HEK293T (cell line): ENCODE measurements at regions not wholly inside any gene's neighbourhood (a gene's known extent, or its start where the extent isn't known, plus 50 kb on each side); places are given as distances from the start of the nearest gene placed in this dataset.

Experiments
- CTBP1 ChIP-seq: fragments of 450-650 bp; IDR thresholded peaks from 2 replicates; pipeline ENCODE4 v1.6.1; 2016; ENCODE audit warnings: borderline replicate concordance
- FOXK2 ChIP-seq: fragments of 450-650 bp; IDR thresholded peaks from 2 replicates; pipeline ENCODE4 v1.6.1; 2016; ENCODE audit warnings: mild to moderate bottlenecking
- FOXM1 ChIP-seq: fragments of 450-650 bp; IDR thresholded peaks from 2 replicates; pipeline ENCODE4 v1.6.1; 2017; ENCODE audit warnings: mild to moderate bottlenecking, borderline replicate concordance
- TF ChIP-seq, protein P1 (sequence below): fragments of 450-650 bp; IDR thresholded peaks from 2 replicates; pipeline ENCODE4 v1.6.1; 2016

DNA sequence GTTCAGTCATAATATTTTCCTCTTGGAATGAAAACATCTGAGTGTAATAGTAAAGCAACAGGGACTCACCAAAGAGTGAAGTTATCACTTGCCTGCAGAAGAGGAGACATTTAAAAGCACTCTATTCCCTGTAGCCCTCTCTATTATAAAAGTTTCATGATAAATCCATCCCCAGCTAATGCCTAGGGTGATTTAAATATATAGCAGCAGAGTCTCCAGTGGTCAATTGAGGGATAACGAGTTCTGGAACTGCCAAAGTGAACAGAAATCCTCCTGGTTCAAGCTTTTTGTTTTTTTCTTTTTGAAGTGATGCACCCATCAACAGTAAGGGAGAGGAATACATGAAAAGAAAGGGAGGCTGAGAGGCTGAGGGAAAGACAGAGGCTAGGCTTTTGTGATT, 87.3 kb downstream of the EVX1 start:
- TF ChIP-seq FOXK2 = no peak
- no peak for TF ChIP-seq CTBP1
- no peak for TF ChIP-seq FOXM1
- TF ChIP-seq, protein P1, sequence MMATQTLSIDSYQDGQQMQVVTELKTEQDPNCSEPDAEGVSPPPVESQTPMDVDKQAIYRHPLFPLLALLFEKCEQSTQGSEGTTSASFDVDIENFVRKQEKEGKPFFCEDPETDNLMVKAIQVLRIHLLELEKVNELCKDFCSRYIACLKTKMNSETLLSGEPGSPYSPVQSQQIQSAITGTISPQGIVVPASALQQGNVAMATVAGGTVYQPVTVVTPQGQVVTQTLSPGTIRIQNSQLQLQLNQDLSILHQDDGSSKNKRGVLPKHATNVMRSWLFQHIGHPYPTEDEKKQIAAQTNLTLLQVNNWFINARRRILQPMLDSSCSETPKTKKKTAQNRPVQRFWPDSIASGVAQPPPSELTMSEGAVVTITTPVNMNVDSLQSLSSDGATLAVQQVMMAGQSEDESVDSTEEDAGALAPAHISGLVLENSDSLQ = no peak
